Right lobe of liver (tissue), 6 donors: ENCODE measurements at regions not wholly inside any gene's neighbourhood (a gene's known extent, or its start where the extent isn't known, plus 50 kb on each side); places are given as distances from the start of the nearest gene placed in this dataset.
A peak's percentile ranks its signal among the peaks of the same experiment; 100 is the strongest.

Source experiments
- ATAC-seq, 4 donors: fragments of 200-7000 bp; cut with Tn5 transposase; one replicate each; pipeline ENCODE4 v1.9.1; 2020; ENCODE audit warnings: mild to moderate bottlenecking in 4 of 4, moderate library complexity in 4 of 4
- DNase-seq, 3 donors: peaks; one replicate each; pipeline ENCODE4 v3.0.0-alpha.2; 2020
- H3K27ac ChIP-seq, 3 donors: fragments of 200-600 bp; one replicate each; pipeline ENCODE4 v1.8.0; 2022
- H3K27me3 ChIP-seq, 2 donors: fragments of 200-600 bp; one replicate each; pipeline ENCODE4 v1.8.0; 2022
- H3K36me3 ChIP-seq, 4 donors: fragments of 200-600 bp; sonication (generic) in 1 of 4; one replicate each; pipeline versions ENCODE4 v1.5.1 to v1.8.0; 2017 to 2022; ENCODE audit warnings: control low read depth in 1 of 4
- H3K4me1 ChIP-seq, 4 donors: fragments of 200-600 bp; sonication (generic) in 1 of 4; one replicate each; pipeline versions ENCODE4 v1.5.1 to v1.8.0; 2017 to 2022; ENCODE audit warnings: control low read depth in 1 of 4
- H3K4me3 ChIP-seq, 3 donors: fragments of 200-600 bp; one replicate each; pipeline ENCODE4 v1.8.0; 2022
- H3K9me3 ChIP-seq, 4 donors: fragments of 200-600 bp; sonication (generic) in 1 of 4; one replicate each; pipeline versions ENCODE4 v1.5.1 to v1.8.0; 2017 to 2022; ENCODE audit warnings: control low read depth in 1 of 4
- CTCF ChIP-seq, 4 donors: fragments of 200-600 bp in 3 of 4; fragments of 450-650 bp in 1 of 4; IDR thresholded peaks; one replicate each; pipeline versions ENCODE4 v1.5.1 to v1.8.0; 2016 to 2022; ENCODE audit warnings: antibody characterized with exemption in 4 of 4, mild to moderate bottlenecking in 2 of 4
- POLR2A ChIP-seq: fragments of 450-650 bp; IDR thresholded peaks from one replicate; pipeline ENCODE4 v1.6.1; 2017; ENCODE audit warnings: antibody characterized with exemption, mild to moderate bottlenecking
- WGBS: methylation state at CpG from one replicate; pipeline ENCODE4 v1.1.6; 2018; ENCODE audit warnings: low coverage, low lambda C conversion rate; ENCODE audit not compliant: insufficient coverage; ENCODE audit errors: missing lambda C conversion rate; 5-methylcytosine and 5-hydroxymethylcytosine counted together
- intact Hi-C, 2 donors: fragments of 100-400 bp; cut with DNase I; formaldehyde crosslinking; loops; one replicate each; pipeline versions ENCODE4 v1.11.2 to v1.14.1; 2022
- donor health status: DM: no; HTN: yes; CAD: no.
- donor health status: DM: no; HTN: no; CAD: no.
- donor health status: DM: no; HTN: no; CAD: no.
- donor health status: DM: no; HTN: yes; CAD: no.
- donor health status: DM: no; HTN: yes; CAD: no.

- 73% methylated on average over 6 of the region's 6 CpGs for WGBS
- H3K27ac ChIP-seq = peak overlapping the region in 2 of 3 donors; percentile 17 to 21
- H3K9me3 ChIP-seq = no peaks in the 10 kb centered on the region
- ATAC-seq (peak; percentile 59 to 82 (median 70)), DNase-seq (no peak)
- no peak for TF ChIP-seq POLR2A
- TF ChIP-seq CTCF (IDR thresholded peaks at IDR 0.05) = no peak
- H3K4me1 ChIP-seq = peaks cover 0 to 4% (median 0%) of the 10 kb centered on the region in 4 donors
- H3K4me3 ChIP-seq = no peak overlapping the region
- H3K27me3 ChIP-seq = no peaks in the 10 kb centered on the region
- intact Hi-C loops = no loop called here
- H3K36me3 ChIP-seq = no peaks in the 10 kb centered on the region
Measured at GRCh38 chr6:150486048-150486447, 113.6 kb upstream of the PLEKHG1 start.

- TF ChIP-seq POLR2A = no peak
- TF ChIP-seq CTCF (IDR thresholded peaks at IDR 0.05) = no peak
- no peaks in the 10 kb centered on the region for H3K36me3 ChIP-seq
- no peak overlapping the region for H3K4me3 ChIP-seq
- H3K27me3 ChIP-seq = no peaks in the 10 kb centered on the region
- no peak for DNase-seq
- H3K9me3 ChIP-seq = no peaks in the 10 kb centered on the region
- WGBS = no CpG with 5 or more reads among the region's 6 CpGs
- H3K27ac ChIP-seq = no peak overlapping the region
- no peak for ATAC-seq
- no peaks in the 10 kb centered on the region for H3K4me1 ChIP-seq
- intact Hi-C loops = no loop called here
Measured at GRCh38 chr6:150490586-150490985, 109.1 kb upstream of the PLEKHG1 start.

- H3K4me3 ChIP-seq = no peak overlapping the region
- TF ChIP-seq POLR2A (no peak), CTCF (IDR thresholded peaks at IDR 0.05) (no peak)
- ATAC-seq (peak in 1 of 4 donors; percentile 85), DNase-seq (no peak)
- no peaks in the 10 kb centered on the region for H3K9me3 ChIP-seq
- WGBS = 52% methylated on average over 5 of the region's 5 CpGs
- no peaks in the 10 kb centered on the region for H3K4me1 ChIP-seq
- no peaks in the 10 kb centered on the region for H3K27me3 ChIP-seq
- no peaks in the 10 kb centered on the region for H3K36me3 ChIP-seq
- no peak overlapping the region for H3K27ac ChIP-seq
- intact Hi-C loops = no loop called here
Measured at GRCh38 chr6:150491131-150491810, 108.4 kb upstream of the PLEKHG1 start.

GRCh38 chr6:150491811-150492172 is 107.9 kb upstream of the PLEKHG1 start:
- DNase-seq = no peak
- H3K4me3 ChIP-seq = no peak overlapping the region
- H3K9me3 ChIP-seq = no peaks in the 10 kb centered on the region
- H3K27ac ChIP-seq = no peak overlapping the region
- no peak for TF ChIP-seq POLR2A
- TF ChIP-seq CTCF (IDR thresholded peaks at IDR 0.05) = no peak
- no peaks in the 10 kb centered on the region for H3K36me3 ChIP-seq
- intact Hi-C loops = no loop called here
- peak in 1 of 4 donors; percentile 48 for ATAC-seq
- no peaks in the 10 kb centered on the region for H3K27me3 ChIP-seq
- 38% methylated on average over 2 of the region's 2 CpGs for WGBS
- H3K4me1 ChIP-seq = no peaks in the 10 kb centered on the region
